ENCODE measurements at regions not wholly inside any gene's neighbourhood (a gene's known extent, or its start where the extent isn't known, plus 50 kb on each side); places are given as distances from the start of the nearest gene placed in this dataset.

- H3K27me3 ChIP-seq (ENCODE audit: insufficient read depth, low read length), result peaks cover 51% of the 10 kb centered on the region
- no peaks in the 10 kb centered on the region for H3K9me3 ChIP-seq (ENCODE audit: control insufficient read depth in 1 of 2, insufficient read depth in 1 of 2, low read depth in 1 of 2, low read length in 2 of 2)
- H3K9me2 ChIP-seq (ENCODE audit: insufficient read depth), result no peaks in the 10 kb centered on the region
- BruUV-seq (replicated peaks), result no TSS peak
- CTCF ChIA-PET, result no interaction called here
- H3K4me2 ChIP-seq (ENCODE audit: low read length), result no peak overlapping the region
- no peaks in the 10 kb centered on the region for H3K36me3 ChIP-seq (ENCODE audit: control insufficient read depth in 1 of 2, insufficient read depth in 2 of 2, low read length in 2 of 2)
- H4K20me1 ChIP-seq (ENCODE audit: insufficient read depth), result no peaks in the 10 kb centered on the region
- POLR2A ChIA-PET, result no interaction called here
- intact Hi-C loops (cut with micrococcal nuclease), result no loop called here
- no peaks in the 10 kb centered on the region for H3K4me1 ChIP-seq (ENCODE audit: control insufficient read depth in 1 of 2, insufficient read depth in 2 of 2, low read length in 2 of 2)
- DNase-seq (ENCODE audit: low read depth, low spot score) (no peak), ATAC-seq (no peak)
- no peak overlapping the region for H3K9ac ChIP-seq (ENCODE audit: low read length)
- no peaks in the 10 kb centered on the region for H3K79me2 ChIP-seq (ENCODE audit: insufficient read depth, low read length)
- H3K27ac ChIP-seq (ENCODE audit: low read depth, low read length), result no peak overlapping the region
- RAD21 ChIA-PET (ENCODE audit: low non-redundant PET in 1 of 2, low total read pairs in 2 of 2, uncharacterized antibody in 2 of 2, unreplicated experiment in 2 of 2), result no interaction called here
- no peak overlapping the region for H2AFZ ChIP-seq (ENCODE audit: low read depth, low read length, poor library complexity, severe bottlenecking)
- no peak for TF ChIP-seq POLR2AphosphoS5 (IDR thresholded peaks at IDR 0.05; ENCODE audit: low read depth, low read length)
- no peak for TF ChIP-seq CBX3 (IDR thresholded peaks at IDR 0.05; ENCODE audit: low read depth)
- TF ChIP-seq ZFX (IDR thresholded peaks at IDR 0.05), result no peak
- no peak for TF ChIP-seq POLR2A (IDR thresholded peaks at IDR 0.05; ENCODE audit: borderline replicate concordance, extremely low read depth, insufficient read depth, insufficient read length)
- no peak for TF ChIP-seq SIN3A (IDR thresholded peaks at IDR 0.05; ENCODE audit: low read depth)
- TF ChIP-seq EGR1 (IDR thresholded peaks at IDR 0.05; ENCODE audit: low read depth), result no peak
- TF ChIP-seq EZH2phosphoT487 (IDR thresholded peaks at IDR 0.05; ENCODE audit: borderline replicate concordance), result no peak
- TF ChIP-seq ZBTB33 (IDR thresholded peaks at IDR 0.05; ENCODE audit: extremely low read depth, insufficient replicate concordance, low read length), result no peak
- TF ChIP-seq ATF3 (IDR thresholded peaks at IDR 0.05), result no peak
- TF ChIP-seq FOSL1 (IDR thresholded peaks at IDR 0.05; ENCODE audit: low read depth), result no peak
- TF ChIP-seq RAD21 (IDR thresholded peaks at IDR 0.05; ENCODE audit: low read depth), result no peak
- TF ChIP-seq ZNF274 (IDR thresholded peaks at IDR 0.05; ENCODE audit: low read depth, low read length), result no peak
- TF ChIP-seq CTCF (IDR thresholded peaks at IDR 0.05 in 2 of 3, conservative IDR thresholded peaks at IDR 0.05 in 1 of 3; ENCODE audit: borderline replicate concordance in 1 of 3, insufficient read depth in 1 of 3, low read depth in 2 of 3, low read length in 2 of 3), result no peak
- H3K4me3 ChIP-seq (replicated peaks in 1 of 2; ENCODE audit: low read depth in 1 of 2, low read length in 2 of 2), result no peak overlapping the region
These were observed 388.3 kb upstream of the MKI67 start for GRCh38 chr10:128514536-128514935.
